H9 (cell line): ENCODE measurements at regions not wholly inside any gene's neighbourhood (a gene's known extent, or its start where the extent isn't known, plus 50 kb on each side); places are given as distances from the start of the nearest gene placed in this dataset.

Source experiments
- DNase-seq: peaks from one replicate; pipeline ENCODE4 v3.0.0-alpha.2; 2017
- H2AFZ ChIP-seq: one replicate; pipeline ENCODE4 v1.6.1; 2013; ENCODE audit warnings: mild to moderate bottlenecking, low read length, control low read depth, moderate library complexity
- H2AK5ac ChIP-seq: 2 replicates; pipeline ENCODE4 v1.6.1; 2013; ENCODE audit warnings: low read length, control low read depth, mixed read lengths; ENCODE audit not compliant: insufficient read length
- H2BK120ac ChIP-seq: one replicate; pipeline ENCODE4 v1.6.1; 2013; ENCODE audit warnings: low read depth, mild to moderate bottlenecking, low read length, control low read depth, inconsistent platforms; ENCODE audit not compliant: poor library complexity, severe bottlenecking
- H2BK12ac ChIP-seq: 2 replicates; pipeline ENCODE4 v1.6.1; 2013; ENCODE audit warnings: low read length, control low read depth, mixed read lengths, low read depth; ENCODE audit not compliant: insufficient read length
- H2BK15ac ChIP-seq: 2 replicates; pipeline ENCODE4 v1.6.1; 2013; ENCODE audit warnings: low read depth, low read length, control low read depth
- H2BK20ac ChIP-seq: one replicate; pipeline ENCODE4 v1.6.1; 2013; ENCODE audit warnings: low read depth, mild to moderate bottlenecking, low read length, control low read depth, inconsistent platforms; ENCODE audit not compliant: poor library complexity, severe bottlenecking
- H2BK5ac ChIP-seq: 2 replicates; pipeline ENCODE4 v1.6.1; 2013; ENCODE audit warnings: low read length, control low read depth, mixed read lengths; ENCODE audit not compliant: insufficient read length
- H3K14ac ChIP-seq: 2 replicates; pipeline ENCODE4 v1.6.1; 2013; ENCODE audit warnings: low read length, control low read depth; ENCODE audit not compliant: insufficient read depth
- H3K18ac ChIP-seq: 2 replicates; pipeline ENCODE4 v1.6.1; 2013; ENCODE audit warnings: low read depth, mild to moderate bottlenecking, mixed read lengths, low read length, control low read depth; ENCODE audit not compliant: insufficient read length
- H3K23ac ChIP-seq: 2 replicates; pipeline ENCODE4 v1.6.1; 2013; ENCODE audit warnings: low read length, control low read depth, mixed read lengths, low read depth; ENCODE audit not compliant: insufficient read length
- H3K23me2 ChIP-seq: 2 replicates; pipeline ENCODE4 v1.6.1; 2013; ENCODE audit warnings: low read depth, mild to moderate bottlenecking, mixed read lengths, low read length, control low read depth; ENCODE audit not compliant: insufficient read length, poor library complexity, severe bottlenecking
- H3K27ac ChIP-seq: 2 replicates; pipeline ENCODE4 v1.5.1; 2013; ENCODE audit warnings: low read length, control low read depth, mixed read lengths, low read depth; ENCODE audit not compliant: insufficient read length
- H3K27me3 ChIP-seq: 2 replicates; pipeline ENCODE4 v1.6.1; 2013; ENCODE audit warnings: low read length, control low read depth, inconsistent platforms; ENCODE audit not compliant: insufficient read depth
- H3K4ac ChIP-seq: 2 replicates; pipeline ENCODE4 v1.6.1; 2013; ENCODE audit warnings: low read depth, mild to moderate bottlenecking, control low read depth, inconsistent platforms, low read length, moderate library complexity
- H3K4me1 ChIP-seq: 2 replicates; pipeline ENCODE4 v1.6.1; 2013; ENCODE audit warnings: low read length, control low read depth, inconsistent platforms; ENCODE audit not compliant: insufficient read depth
- H3K4me2 ChIP-seq: 2 replicates; pipeline ENCODE4 v1.6.1; 2013; ENCODE audit warnings: low read length, control low read depth, mixed read lengths; ENCODE audit not compliant: insufficient read length, insufficient read depth
- H3K56ac ChIP-seq: 2 replicates; pipeline ENCODE4 v1.6.1; 2013; ENCODE audit warnings: low read depth, mild to moderate bottlenecking, mixed read lengths, low read length, control low read depth; ENCODE audit not compliant: insufficient read length
- H3K79me1 ChIP-seq: 2 replicates; pipeline ENCODE4 v1.6.1; 2013; ENCODE audit warnings: low read depth, mild to moderate bottlenecking, moderate library complexity, low read length, control low read depth, inconsistent platforms; ENCODE audit not compliant: insufficient read depth, poor library complexity, severe bottlenecking
- H3K79me2 ChIP-seq: 2 replicates; pipeline ENCODE4 v1.6.1; 2013; ENCODE audit warnings: low read length, control low read depth, inconsistent platforms; ENCODE audit not compliant: insufficient read depth
- H3K9ac ChIP-seq: 2 replicates; pipeline ENCODE4 v1.6.1; 2013; ENCODE audit warnings: low read length, control low read depth, mixed read lengths; ENCODE audit not compliant: insufficient read length; ENCODE audit errors: extremely low read depth
- H3K9me3 ChIP-seq: one replicate; pipeline ENCODE4 v1.6.1; 2013; ENCODE audit warnings: low read depth, low read length, inconsistent platforms; ENCODE audit not compliant: control insufficient read depth
- H3T11ph ChIP-seq: one replicate; pipeline ENCODE4 v1.6.1; 2013; ENCODE audit warnings: mild to moderate bottlenecking, low read length, control low read depth, inconsistent platforms
- H4K20me1 ChIP-seq: one replicate; pipeline ENCODE4 v1.6.1; 2013; ENCODE audit not compliant: control insufficient read depth, insufficient read length, insufficient read depth
- H4K5ac ChIP-seq: 2 replicates; pipeline ENCODE4 v1.6.1; 2013; ENCODE audit warnings: low read depth, mild to moderate bottlenecking, mixed read lengths, low read length, control low read depth; ENCODE audit not compliant: insufficient read length
- H4K8ac ChIP-seq: replicated peaks from 2 replicates; pipeline ENCODE4 v1.6.1; 2013; ENCODE audit warnings: low read length, control low read depth, mixed read lengths, low read depth; ENCODE audit not compliant: insufficient read length
- H4K91ac ChIP-seq: 2 replicates; pipeline ENCODE4 v1.6.1; 2013; ENCODE audit warnings: low read depth, mild to moderate bottlenecking, moderate library complexity, mixed read lengths, low read length, control low read depth; ENCODE audit not compliant: insufficient read length
- H3K27ac Mint-ChIP-seq, 3 experiments: 2 replicates in 2 of 3; 3 replicates in 1 of 3; pipeline ENCODE4 v1.8.0; 2020 to 2021; ENCODE audit warnings: mixed read lengths in 3 of 3, mild to moderate bottlenecking in 1 of 3, moderate library complexity in 1 of 3
- H3K27me3 Mint-ChIP-seq: 2 replicates; pipeline ENCODE4 v1.8.0; 2021; ENCODE audit warnings: low read depth, mild to moderate bottlenecking, moderate library complexity, mixed read lengths
- H3K36me3 Mint-ChIP-seq, 3 experiments: 2 replicates in 2 of 3; 3 replicates in 1 of 3; pipeline ENCODE4 v1.8.0; 2020 to 2021; ENCODE audit warnings: low read depth in 3 of 3, mixed read lengths in 3 of 3; ENCODE audit not compliant: insufficient read depth in 1 of 3
- H3K4me1 Mint-ChIP-seq, 2 experiments: 2 replicates each; pipeline ENCODE4 v1.8.0; 2020; ENCODE audit warnings: mixed read lengths in 2 of 2
- H3K4me3 Mint-ChIP-seq, 2 experiments: 2 replicates in 1 of 2; 3 replicates in 1 of 2; pipeline ENCODE4 v1.8.0; 2020 to 2021; ENCODE audit warnings: mild to moderate bottlenecking in 2 of 2, mixed read lengths in 2 of 2, moderate library complexity in 1 of 2
- H3K9me3 Mint-ChIP-seq, 2 experiments: 2 replicates in 1 of 2; 3 replicates in 1 of 2; pipeline ENCODE4 v1.8.0; 2020; ENCODE audit warnings: mild to moderate bottlenecking in 2 of 2, mixed read lengths in 2 of 2, moderate library complexity in 1 of 2
- WGBS: extraction: QIAGEN DNeasy Blood & Tissue Kit; methylation state at CpG from one replicate; pipeline ENCODE4 v1.1.7; 2013; ENCODE audit warnings: missing lambda C conversion rate, low lambda C conversion rate, mixed read lengths; ENCODE audit not compliant: insufficient read length; ENCODE audit errors: extremely low coverage; 5-methylcytosine and 5-hydroxymethylcytosine counted together
- TF ChIP-seq, protein P1 (sequence below): fragments of 200-600 bp; sonication (generic); conservative IDR thresholded peaks from 3 replicates; pipeline ENCODE4 v1.8.0; 2021; ENCODE audit warnings: antibody characterized with exemption, mild to moderate bottlenecking

DNA sequence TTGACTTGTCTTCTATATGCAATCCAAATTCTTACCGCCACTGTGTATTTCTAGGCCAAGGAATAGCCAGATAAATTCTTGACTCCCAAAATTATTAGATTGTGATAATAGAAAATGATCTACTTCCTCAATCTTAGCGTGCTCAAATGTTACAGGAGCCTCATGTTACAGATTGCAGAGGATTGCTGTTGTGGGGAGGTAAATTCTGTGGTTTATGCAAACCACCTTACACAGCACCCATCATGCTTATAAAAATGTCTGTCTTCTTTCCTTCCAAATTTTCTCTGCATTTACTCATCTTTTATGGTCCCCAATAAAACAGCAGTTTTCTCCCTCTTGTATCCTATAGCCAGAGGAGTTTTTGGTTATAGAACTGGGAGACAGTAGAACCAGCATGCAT is 420.2 kb upstream of the ROBO1 start:
- no peak overlapping the region for H2BK120ac ChIP-seq
- H3K4ac ChIP-seq = no peak overlapping the region
- H3K79me1 ChIP-seq = no peaks in the 10 kb centered on the region
- no peak overlapping the region for H3K56ac ChIP-seq
- H3K14ac ChIP-seq = no peak overlapping the region
- WGBS = no CpG with 5 or more reads among the region's 2 CpGs
- H3K27ac ChIP-seq = no peak overlapping the region
- H3K36me3 Mint-ChIP-seq = no peaks in the 10 kb centered on the region
- H3T11ph ChIP-seq = no peak overlapping the region
- no peak overlapping the region for H2AFZ ChIP-seq
- no peak overlapping the region for H2AK5ac ChIP-seq
- H3K4me2 ChIP-seq = no peak overlapping the region
- H3K27me3 Mint-ChIP-seq = no peaks in the 10 kb centered on the region
- no peaks in the 10 kb centered on the region; the same call in 1 of the 2 replicates for H3K4me1 ChIP-seq
- no peaks in the 10 kb centered on the region for H3K27me3 ChIP-seq
- no peaks in the 10 kb centered on the region for H4K20me1 ChIP-seq
- H3K23me2 ChIP-seq = no peaks in the 10 kb centered on the region
- no peak overlapping the region for H4K8ac ChIP-seq
- no peak overlapping the region for H4K91ac ChIP-seq
- H3K9me3 Mint-ChIP-seq = no peaks in the 10 kb centered on the region
- H3K23ac ChIP-seq = no peak overlapping the region
- H3K18ac ChIP-seq = no peak overlapping the region
- H3K4me1 Mint-ChIP-seq = peaks cover 7 to 9% of the 10 kb centered on the region in 2 experiments
- no peaks in the 10 kb centered on the region for H3K9me3 ChIP-seq
- H2BK20ac ChIP-seq = no peak overlapping the region
- no peak overlapping the region for H2BK5ac ChIP-seq
- TF ChIP-seq, protein P1, sequence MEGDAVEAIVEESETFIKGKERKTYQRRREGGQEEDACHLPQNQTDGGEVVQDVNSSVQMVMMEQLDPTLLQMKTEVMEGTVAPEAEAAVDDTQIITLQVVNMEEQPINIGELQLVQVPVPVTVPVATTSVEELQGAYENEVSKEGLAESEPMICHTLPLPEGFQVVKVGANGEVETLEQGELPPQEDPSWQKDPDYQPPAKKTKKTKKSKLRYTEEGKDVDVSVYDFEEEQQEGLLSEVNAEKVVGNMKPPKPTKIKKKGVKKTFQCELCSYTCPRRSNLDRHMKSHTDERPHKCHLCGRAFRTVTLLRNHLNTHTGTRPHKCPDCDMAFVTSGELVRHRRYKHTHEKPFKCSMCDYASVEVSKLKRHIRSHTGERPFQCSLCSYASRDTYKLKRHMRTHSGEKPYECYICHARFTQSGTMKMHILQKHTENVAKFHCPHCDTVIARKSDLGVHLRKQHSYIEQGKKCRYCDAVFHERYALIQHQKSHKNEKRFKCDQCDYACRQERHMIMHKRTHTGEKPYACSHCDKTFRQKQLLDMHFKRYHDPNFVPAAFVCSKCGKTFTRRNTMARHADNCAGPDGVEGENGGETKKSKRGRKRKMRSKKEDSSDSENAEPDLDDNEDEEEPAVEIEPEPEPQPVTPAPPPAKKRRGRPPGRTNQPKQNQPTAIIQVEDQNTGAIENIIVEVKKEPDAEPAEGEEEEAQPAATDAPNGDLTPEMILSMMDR = no peak
- H3K79me2 ChIP-seq = no peaks in the 10 kb centered on the region
- H4K5ac ChIP-seq = no peak overlapping the region
- H3K9ac ChIP-seq = no peak overlapping the region
- no peak overlapping the region for H2BK12ac ChIP-seq
- H3K4me3 Mint-ChIP-seq = no peak overlapping the region
- no peak for DNase-seq
- H3K27ac Mint-ChIP-seq = no peak overlapping the region
- no peak overlapping the region for H2BK15ac ChIP-seq
